Prostate gland (tissue), 2 donors: ENCODE measurements at regions not wholly inside any gene's neighbourhood (a gene's known extent, or its start where the extent isn't known, plus 50 kb on each side); places are given as distances from the start of the nearest gene placed in this dataset.
"Not testable (repeated sequence)": the region's sequence is repeated elsewhere in the genome, so short reads cannot be mapped to it uniquely, and the experiment has no call there.

Experiments
- DNase-seq: peaks from one replicate; pipeline ENCODE4 v3.0.0-alpha.2; 2019; ENCODE audit warnings: low spot score
- H3K27ac ChIP-seq, 2 donors: fragments of 200-600 bp; sonication (generic); 2 replicates each; pipeline ENCODE4 v1.5.1; 2017 to 2019
- H3K27me3 ChIP-seq: fragments of 200-600 bp; sonication (generic); replicated peaks from 2 replicates; pipeline ENCODE4 v1.5.1; 2019; ENCODE audit not compliant: insufficient read depth
- H3K36me3 ChIP-seq, 2 donors: fragments of 200-600 bp; sonication (generic); 1 replicate in 1 of 2; 2 replicates in 1 of 2; pipeline versions ENCODE4 v1.5.1 to v1.8.1; 2017 to 2019
- H3K4me1 ChIP-seq: fragments of 200-600 bp; sonication (generic); replicated peaks from 2 replicates; pipeline ENCODE4 v1.5.1; 2019
- H3K4me3 ChIP-seq, 2 donors: fragments of 200-600 bp; sonication (generic); 2 replicates each; pipeline ENCODE4 v1.5.1; 2017 to 2019
- H3K9me3 ChIP-seq: fragments of 200-600 bp; sonication (generic); 2 replicates; pipeline ENCODE4 v1.5.1; 2017
- POLR2A ChIP-seq: fragments of 450-650 bp; IDR thresholded peaks from one replicate; pipeline ENCODE4 v1.6.1; 2016; ENCODE audit warnings: antibody characterized with exemption, mild to moderate bottlenecking
- POLR2AphosphoS5 ChIP-seq: sonication (generic); formaldehyde crosslinking; IDR thresholded peaks from one replicate; pipeline ENCODE4 v1.6.1; 2017; ENCODE audit warnings: antibody characterized with exemption
- WGBS: methylation state at CpG from one replicate; pipeline ENCODE4 v1.1.5; 2018; 5-methylcytosine and 5-hydroxymethylcytosine counted together
- intact Hi-C: fragments of 100-400 bp; cut with DNase I; formaldehyde crosslinking; loops from one replicate; pipeline ENCODE4 v1.14.2; 2022
- TF ChIP-seq, protein P1 (sequence below), 4 experiments: fragments of 200-600 bp in 2 of 4; fragments of 450-650 bp in 2 of 4; sonication (generic) in 2 of 4; IDR thresholded peaks; 1 replicate in 3 of 4; 2 replicates in 1 of 4; pipeline ENCODE4 v1.5.1; 2016 to 2019; ENCODE audit warnings: antibody characterized with exemption in 4 of 4, mild to moderate bottlenecking in 2 of 4, moderate library complexity in 2 of 4

DNA sequence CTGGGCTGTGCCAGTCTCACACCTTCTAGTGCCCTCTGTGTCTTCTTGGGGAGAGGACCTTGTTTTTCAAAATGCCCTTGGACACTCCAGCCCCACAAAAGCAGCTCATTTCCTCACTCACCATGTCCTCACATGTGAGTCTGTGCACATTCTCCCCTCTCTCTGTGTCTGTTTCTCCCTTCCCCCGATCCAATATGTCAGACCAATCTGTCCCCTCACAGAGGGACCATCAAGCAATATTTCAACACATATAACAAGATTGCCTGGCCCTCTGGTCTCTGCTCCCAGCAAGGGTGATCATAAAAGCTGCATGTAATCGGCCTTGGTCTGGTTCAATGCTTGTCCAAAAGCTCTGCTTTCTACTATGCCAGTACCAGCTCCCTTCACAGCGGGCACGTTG lies 261.2 kb downstream of the MATN1 start:
- no peak for DNase-seq
- intact Hi-C loops: no loop called here
- no peaks in the 10 kb centered on the region for H3K9me3 ChIP-seq
- H3K27me3 ChIP-seq: no peaks in the 10 kb centered on the region
- WGBS: 69% methylated on average over 4 of the region's 4 CpGs
- TF ChIP-seq POLR2A (no peak), POLR2AphosphoS5 (no peak)
- TF ChIP-seq, protein P1, sequence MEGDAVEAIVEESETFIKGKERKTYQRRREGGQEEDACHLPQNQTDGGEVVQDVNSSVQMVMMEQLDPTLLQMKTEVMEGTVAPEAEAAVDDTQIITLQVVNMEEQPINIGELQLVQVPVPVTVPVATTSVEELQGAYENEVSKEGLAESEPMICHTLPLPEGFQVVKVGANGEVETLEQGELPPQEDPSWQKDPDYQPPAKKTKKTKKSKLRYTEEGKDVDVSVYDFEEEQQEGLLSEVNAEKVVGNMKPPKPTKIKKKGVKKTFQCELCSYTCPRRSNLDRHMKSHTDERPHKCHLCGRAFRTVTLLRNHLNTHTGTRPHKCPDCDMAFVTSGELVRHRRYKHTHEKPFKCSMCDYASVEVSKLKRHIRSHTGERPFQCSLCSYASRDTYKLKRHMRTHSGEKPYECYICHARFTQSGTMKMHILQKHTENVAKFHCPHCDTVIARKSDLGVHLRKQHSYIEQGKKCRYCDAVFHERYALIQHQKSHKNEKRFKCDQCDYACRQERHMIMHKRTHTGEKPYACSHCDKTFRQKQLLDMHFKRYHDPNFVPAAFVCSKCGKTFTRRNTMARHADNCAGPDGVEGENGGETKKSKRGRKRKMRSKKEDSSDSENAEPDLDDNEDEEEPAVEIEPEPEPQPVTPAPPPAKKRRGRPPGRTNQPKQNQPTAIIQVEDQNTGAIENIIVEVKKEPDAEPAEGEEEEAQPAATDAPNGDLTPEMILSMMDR (IDR thresholded peaks at IDR 0.05): no peak
- no peak overlapping the region for H3K4me3 ChIP-seq
- no peaks in the 10 kb centered on the region for H3K36me3 ChIP-seq
- H3K4me1 ChIP-seq: no peaks in the 10 kb centered on the region
- no peak overlapping the region for H3K27ac ChIP-seq

- intact Hi-C loops: no loop called here
- TF ChIP-seq, protein P1 (IDR thresholded peaks at IDR 0.05): no peak
- TF ChIP-seq POLR2AphosphoS5 (no peak), POLR2A (no peak)
- no peak for DNase-seq
- no peak overlapping the region for H3K4me3 ChIP-seq
- no peaks in the 10 kb centered on the region for H3K36me3 ChIP-seq
- no peaks in the 10 kb centered on the region for H3K4me1 ChIP-seq
- H3K9me3 ChIP-seq: no peaks in the 10 kb centered on the region
- no peak overlapping the region for H3K27ac ChIP-seq
- H3K27me3 ChIP-seq: no peaks in the 10 kb centered on the region
These were observed 261.7 kb downstream of the MATN1 start for GRCh38 chr1:30461640-30462039.

GRCh38 chr1:30460661-30461060 lies 262.7 kb downstream of the MATN1 start:
- Histone ChIP-seq H3K27me3 (no peaks in the 10 kb centered on the region), H3K27ac (no peak overlapping the region), H3K4me1 (no peaks in the 10 kb centered on the region), H3K36me3 (no peaks in the 10 kb centered on the region), H3K4me3 (no peak overlapping the region), H3K9me3 (no peaks in the 10 kb centered on the region)
- 61% methylated on average over 1 of the region's 1 CpG for WGBS
- TF ChIP-seq POLR2AphosphoS5: no peak
- TF ChIP-seq, protein P1 (IDR thresholded peaks at IDR 0.05): no peak
- TF ChIP-seq POLR2A: no peak
- intact Hi-C loops: no loop called here
- no peak for DNase-seq

GRCh38 chr1:30458730-30459485 lies 264.5 kb downstream of the MATN1 start:
- H3K27me3 ChIP-seq, H3K9me3 ChIP-seq, H3K4me3 ChIP-seq, DNase-seq, H3K36me3 ChIP-seq, H3K4me1 ChIP-seq, H3K27ac ChIP-seq, intact Hi-C loops: not testable (repeated sequence)
- 93% methylated on average over 13 of the region's 13 CpGs for WGBS

- Histone ChIP-seq H3K36me3 (no peaks in the 10 kb centered on the region), H3K27ac (no peak overlapping the region), H3K9me3 (no peaks in the 10 kb centered on the region), H3K4me3 (no peak overlapping the region), H3K4me1 (no peaks in the 10 kb centered on the region), H3K27me3 (no peaks in the 10 kb centered on the region)
- 100% methylated on average over 2 of the region's 2 CpGs for WGBS
- intact Hi-C loops: no loop called here
- no peak for DNase-seq
- TF ChIP-seq POLR2AphosphoS5 (no peak), POLR2A (no peak)
- TF ChIP-seq, protein P1 (IDR thresholded peaks at IDR 0.05): no peak
These were observed 270.5 kb downstream of the MATN1 start for GRCh38 chr1:30452925-30453324.
